Effector memory CD8-positive, alpha-beta T cell (primary cell): ENCODE measurements at regions not wholly inside any gene's neighbourhood (a gene's known extent, or its start where the extent isn't known, plus 50 kb on each side); places are given as distances from the start of the nearest gene placed in this dataset.

Experiments
- ATAC-seq: fragments of 150-1000 bp; cut with Tn5 transposase; replicated peaks from 2 replicates; pipeline ENCODE4 v1.10.0; 2021; ENCODE audit warnings: mild to moderate bottlenecking, moderate library complexity
- DNase-seq, 3 experiments: peaks; one replicate each; pipeline ENCODE4 v3.0.0; 2021
- H3K27ac Mint-ChIP-seq, 2 donors: one replicate each; pipeline ENCODE4 v1.8.0; 2022; ENCODE audit warnings: mild to moderate bottlenecking in 2 of 2, mixed read lengths in 2 of 2, moderate library complexity in 2 of 2
- H3K27me3 Mint-ChIP-seq, 2 donors: one replicate each; pipeline ENCODE4 v1.8.0; 2022; ENCODE audit warnings: mixed read lengths in 2 of 2
- H3K36me3 Mint-ChIP-seq: one replicate; pipeline ENCODE4 v1.8.0; 2022; ENCODE audit warnings: mild to moderate bottlenecking, moderate library complexity, mixed read lengths; ENCODE audit not compliant: insufficient read depth
- H3K4me1 Mint-ChIP-seq, 2 donors: one replicate each; pipeline ENCODE4 v1.8.0; 2022; ENCODE audit warnings: low read depth in 2 of 2, mixed read lengths in 2 of 2
- H3K4me3 Mint-ChIP-seq, 2 donors: one replicate each; pipeline ENCODE4 v1.8.0; 2022; ENCODE audit warnings: mild to moderate bottlenecking in 2 of 2, mixed read lengths in 2 of 2, moderate library complexity in 2 of 2
- H3K9me3 Mint-ChIP-seq, 2 donors: one replicate each; pipeline ENCODE4 v1.8.0; 2022; ENCODE audit warnings: mixed read lengths in 2 of 2

GRCh38 chr5:8958602-8959001, 587.3 kb downstream of the SEMA5A start:
- H3K9me3 Mint-ChIP-seq, result peaks cover 0 to 6% of the 10 kb centered on the region in 2 donors
- no peak overlapping the region for H3K4me3 Mint-ChIP-seq
- H3K27me3 Mint-ChIP-seq, result no peaks in the 10 kb centered on the region
- DNase-seq (no peak), ATAC-seq (no peak)
- no peaks in the 10 kb centered on the region for H3K4me1 Mint-ChIP-seq
- no peak overlapping the region for H3K27ac Mint-ChIP-seq
- no peaks in the 10 kb centered on the region for H3K36me3 Mint-ChIP-seq

- no peaks in the 10 kb centered on the region for H3K4me1 Mint-ChIP-seq
- no peak overlapping the region for H3K27ac Mint-ChIP-seq
- H3K9me3 Mint-ChIP-seq, result peaks cover 0 to 6% of the 10 kb centered on the region in 2 donors
Observed at GRCh38 chr5:8961219-8961618, 584.7 kb downstream of the SEMA5A start.

GRCh38 chr5:8961956-8962355, 583.9 kb downstream of the SEMA5A start:
- H3K9me3 Mint-ChIP-seq, result peaks cover 0 to 11% of the 10 kb centered on the region in 2 donors
- ATAC-seq, result no peak
- H3K36me3 Mint-ChIP-seq, result no peaks in the 10 kb centered on the region
- H3K4me3 Mint-ChIP-seq, result no peak overlapping the region
- H3K27ac Mint-ChIP-seq, result no peak overlapping the region
- no peaks in the 10 kb centered on the region for H3K27me3 Mint-ChIP-seq
- no peak for DNase-seq
- H3K4me1 Mint-ChIP-seq, result no peaks in the 10 kb centered on the region

More at GRCh38 chr5:8961219-8961618, 584.7 kb downstream of the SEMA5A start:
- DNase-seq, result no peak
- no peak overlapping the region for H3K4me3 Mint-ChIP-seq
- no peaks in the 10 kb centered on the region for H3K27me3 Mint-ChIP-seq
- ATAC-seq, result no peak
- no peaks in the 10 kb centered on the region for H3K36me3 Mint-ChIP-seq

GRCh38 chr5:8981016-8981415, 564.9 kb downstream of the SEMA5A start:
- ATAC-seq (no peak), DNase-seq (no peak)
- H3K36me3 Mint-ChIP-seq, result no peaks in the 10 kb centered on the region
- no peaks in the 10 kb centered on the region for H3K4me1 Mint-ChIP-seq
- H3K27ac Mint-ChIP-seq, result no peak overlapping the region
- no peak overlapping the region for H3K4me3 Mint-ChIP-seq
- H3K9me3 Mint-ChIP-seq, result peaks cover 12 to 21% of the 10 kb centered on the region in 2 donors
- no peaks in the 10 kb centered on the region for H3K27me3 Mint-ChIP-seq

- ATAC-seq, result no peak
- Mint-ChIP-seq H3K4me1 (no peaks in the 10 kb centered on the region), H3K27me3 (no peaks in the 10 kb centered on the region), H3K4me3 (no peak overlapping the region), H3K27ac (no peak overlapping the region), H3K9me3 (peaks cover 14 to 21% of the 10 kb centered on the region in 2 donors), H3K36me3 (no peaks in the 10 kb centered on the region)
- no peak for DNase-seq
Observed at GRCh38 chr5:8981496-8981895, 564.4 kb downstream of the SEMA5A start.

GRCh38 chr5:8984386-8984785, 561.5 kb downstream of the SEMA5A start:
- no peak overlapping the region for H3K27ac Mint-ChIP-seq
- H3K36me3 Mint-ChIP-seq, result no peaks in the 10 kb centered on the region

More at GRCh38 chr5:8984386-8984785, 561.5 kb downstream of the SEMA5A start:
- Mint-ChIP-seq H3K9me3 (peaks cover 12 to 21% of the 10 kb centered on the region in 2 donors), H3K4me3 (no peak overlapping the region), H3K4me1 (no peaks in the 10 kb centered on the region), H3K27me3 (no peaks in the 10 kb centered on the region)
- ATAC-seq (no peak), DNase-seq (no peak)
